Stimulated activated CD4-positive, alpha-beta T cell treated with anti-CD3 and anti-CD28 coated beads, Interleukin-1b, Interleukin-23, amount 100 ng/mL, for 24 hours (primary cell): ENCODE measurements at regions not wholly inside any gene's neighbourhood (a gene's known extent, or its start where the extent isn't known, plus 50 kb on each side); places are given as distances from the start of the nearest gene placed in this dataset.

Experiments used
- DNase-seq, 4 experiments: peaks; one replicate each; pipeline ENCODE4 v3.0.0-alpha.2; 2020; ENCODE audit warnings: low read depth in 4 of 4, low spot score in 1 of 4

DNA sequence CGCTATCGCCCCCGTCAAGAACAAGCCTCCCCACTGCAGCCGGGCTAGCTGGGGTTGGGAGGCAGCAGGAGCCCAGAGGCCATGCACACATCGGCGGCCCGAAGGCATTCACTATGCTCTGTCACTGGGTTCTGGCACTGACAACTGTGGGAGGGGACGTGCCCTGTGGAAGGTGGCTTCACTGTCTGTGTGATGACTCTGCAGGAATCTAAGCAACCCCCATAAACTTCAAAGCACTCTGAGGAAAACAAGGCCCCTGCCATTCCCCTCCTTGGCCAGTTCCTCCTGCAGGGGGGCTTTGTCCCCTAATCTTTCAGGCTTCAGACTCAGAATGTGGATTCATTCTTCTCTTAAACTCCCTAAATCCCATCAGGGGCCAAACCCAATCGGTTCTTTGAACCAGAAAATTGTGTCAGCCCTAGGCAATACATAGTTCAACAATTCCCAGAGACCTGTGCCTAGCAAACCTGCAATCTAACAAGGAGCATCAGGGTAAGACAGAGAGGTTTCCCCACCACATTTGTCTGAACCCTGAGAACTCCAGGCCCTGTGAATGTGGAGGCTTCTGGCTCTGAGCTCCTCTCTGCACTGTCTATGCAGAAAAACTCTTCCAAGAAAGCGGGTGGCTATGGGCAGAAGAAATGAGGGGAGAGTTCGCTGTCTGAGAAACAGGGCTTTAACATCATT, 1477.2 kb downstream of the TBC1D22A start:
- no peak for DNase-seq

DNA sequence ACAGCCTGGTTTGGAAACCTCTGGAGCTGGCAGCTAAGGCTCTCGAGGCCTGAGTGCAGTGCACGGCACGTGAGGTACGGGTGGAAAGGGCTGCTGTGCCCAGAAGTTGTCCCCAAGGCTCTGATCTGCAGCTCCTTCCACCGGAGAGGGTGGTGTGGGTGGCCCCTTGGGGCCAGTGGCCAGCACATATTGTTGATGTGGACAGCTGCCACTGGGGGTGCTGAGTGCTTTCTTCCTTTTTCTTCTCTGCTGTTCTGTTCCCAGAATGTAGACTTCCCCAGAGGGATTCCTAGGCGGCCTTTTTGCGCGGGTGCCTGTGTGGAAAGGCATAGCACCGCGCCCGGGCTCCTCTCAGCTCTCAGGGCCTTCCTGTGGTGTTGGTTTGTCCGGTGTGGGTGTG, 1476.5 kb downstream of the TBC1D22A start:
- no peak for DNase-seq

DNA sequence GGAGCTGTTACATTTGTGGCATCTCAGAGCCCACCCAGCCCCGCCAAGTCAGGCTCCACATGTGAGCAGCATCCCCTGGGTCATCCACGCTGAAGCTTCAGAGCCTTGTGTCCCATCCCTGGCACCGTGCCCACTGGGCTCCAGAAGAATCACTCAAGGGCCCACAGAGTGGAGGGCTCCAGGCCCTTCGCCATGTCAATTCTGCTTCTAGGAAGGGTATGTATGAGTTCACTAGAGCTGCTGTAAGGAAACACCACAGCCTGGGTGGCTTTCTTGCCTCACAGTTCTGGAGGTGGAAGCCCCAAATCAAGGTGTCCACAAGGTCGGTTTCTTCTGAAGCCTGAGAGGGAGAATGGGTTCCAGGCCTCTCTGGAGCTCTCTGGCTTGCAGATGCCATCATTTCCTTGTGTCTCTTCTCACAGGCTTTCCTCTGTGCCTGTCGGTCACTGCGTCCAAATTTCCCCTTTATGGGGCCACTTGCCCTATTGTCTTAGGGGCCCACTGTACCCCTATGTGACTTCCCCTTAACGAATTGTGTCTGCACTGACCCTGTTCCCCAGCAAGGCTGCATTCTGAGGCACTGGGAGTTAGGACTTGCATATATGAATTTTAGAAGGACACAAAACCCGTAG, 1476.0 kb downstream of the TBC1D22A start:
- no peak for DNase-seq

DNA sequence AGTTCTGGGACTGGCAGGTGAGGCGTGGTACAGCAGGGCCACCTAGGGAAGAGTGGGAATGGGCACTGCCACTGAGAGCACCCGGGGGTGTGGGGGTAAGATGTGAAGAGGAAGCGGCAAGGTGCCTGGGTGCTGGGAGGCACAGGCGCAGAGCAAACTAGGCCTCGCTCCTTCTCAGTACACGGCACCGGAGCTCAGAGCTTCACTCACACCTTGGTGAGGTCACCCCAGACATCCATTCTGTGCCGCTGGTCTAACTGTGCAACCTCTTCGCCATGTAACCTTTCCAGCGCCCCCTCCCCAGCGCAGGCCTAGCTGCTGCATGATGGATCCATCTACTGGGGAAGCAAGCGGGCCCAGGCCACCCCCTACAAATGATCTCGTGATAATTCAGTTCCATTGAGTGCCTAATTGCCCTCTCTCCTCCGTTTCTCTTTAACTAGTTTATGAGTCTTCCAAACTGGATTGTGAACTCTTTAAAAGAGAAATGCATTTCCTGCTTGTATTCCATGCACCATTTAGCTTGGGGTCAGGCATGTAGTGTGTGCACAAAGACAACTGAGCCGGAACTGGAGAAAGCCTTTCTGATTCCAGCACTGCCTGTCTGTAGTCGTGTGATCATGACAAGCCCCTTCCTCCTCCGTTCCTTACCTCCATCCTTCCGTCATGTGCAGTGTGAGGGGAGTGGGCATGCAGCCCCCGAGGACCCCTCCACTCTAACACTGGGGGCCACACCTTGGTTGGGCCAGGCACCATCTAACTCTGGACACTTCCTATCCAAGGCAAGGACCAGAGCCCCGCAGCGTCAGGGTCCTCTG, 1475.2 kb downstream of the TBC1D22A start:
- no peak for DNase-seq

DNA sequence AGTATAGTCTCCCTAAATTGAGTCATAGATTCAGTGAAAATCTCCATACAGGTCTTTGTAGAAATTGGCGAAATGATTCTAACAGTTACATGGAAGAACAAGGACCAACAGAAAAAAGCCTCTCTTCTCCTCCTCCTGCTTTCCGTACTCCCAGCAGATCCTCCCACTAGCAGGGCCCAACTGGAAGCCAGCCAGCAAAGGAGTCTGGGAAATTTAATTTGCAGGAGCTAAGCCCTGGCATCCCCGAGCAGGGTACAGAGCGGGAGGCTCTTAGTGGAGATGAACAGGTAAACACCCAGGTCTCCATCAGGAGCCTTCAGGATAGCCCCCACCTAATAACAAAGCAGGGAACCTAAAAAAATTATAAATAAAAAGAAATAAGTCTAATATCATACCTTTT, 1473.8 kb downstream of the TBC1D22A start:
- no peak for DNase-seq

DNA sequence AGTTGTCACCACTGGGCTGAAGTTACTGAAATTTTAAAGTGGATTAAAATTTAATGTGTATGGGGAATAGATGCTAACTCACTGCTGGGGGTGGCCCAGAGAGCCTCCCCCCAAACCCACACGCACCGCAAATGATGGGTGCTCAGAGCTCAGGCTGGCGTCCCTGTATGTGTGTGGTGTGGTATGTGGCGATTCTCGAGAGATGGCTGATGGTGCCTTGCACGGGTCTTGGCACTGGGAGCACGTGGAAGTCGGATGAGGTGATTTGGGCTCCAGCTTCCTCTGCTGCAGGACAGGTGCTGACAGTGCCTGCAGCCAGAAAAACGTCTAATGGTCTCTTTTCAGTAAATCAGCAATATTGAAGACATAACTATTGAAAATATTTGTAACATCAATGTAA, 1473.3 kb downstream of the TBC1D22A start:
- DNase-seq, result no peak

DNA sequence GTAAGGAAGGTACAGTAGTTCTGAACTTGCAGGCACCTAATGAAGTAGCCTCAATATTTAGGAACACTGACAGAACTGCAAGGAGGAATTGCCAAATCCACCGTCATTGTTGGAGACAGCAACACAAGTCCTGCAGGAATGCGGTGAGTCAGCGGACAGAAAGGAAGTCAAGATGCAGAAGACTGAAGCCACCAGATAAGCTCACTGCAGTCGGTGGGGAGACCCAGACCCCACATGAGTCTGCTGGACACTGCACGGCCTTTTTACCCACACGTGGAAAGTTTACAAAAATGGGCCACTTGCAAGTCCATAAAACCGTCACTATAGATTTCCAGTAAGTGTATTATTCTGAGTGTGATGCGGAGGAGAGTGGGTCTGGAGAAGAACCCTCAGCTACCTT, 1471.6 kb downstream of the TBC1D22A start:
- DNase-seq, result no peak

DNA sequence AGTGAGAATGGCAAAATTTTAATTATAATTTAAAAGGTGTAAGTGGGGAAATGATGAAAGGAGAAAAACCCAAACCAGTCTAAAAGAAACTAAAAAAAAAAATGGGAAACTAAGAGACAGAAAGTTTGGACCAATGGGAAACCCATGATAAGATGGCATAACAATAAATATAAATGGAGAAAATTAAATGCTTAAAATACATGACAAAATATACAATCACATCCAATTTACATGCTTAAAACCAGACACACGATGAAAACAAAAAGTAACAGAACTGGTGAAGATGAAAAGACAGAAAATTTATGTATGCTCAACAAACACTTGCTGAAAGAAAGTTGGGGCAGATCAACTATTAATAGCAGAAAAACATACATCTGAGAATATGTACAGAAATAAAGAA, 1471.1 kb downstream of the TBC1D22A start:
- DNase-seq, result no peak

DNA sequence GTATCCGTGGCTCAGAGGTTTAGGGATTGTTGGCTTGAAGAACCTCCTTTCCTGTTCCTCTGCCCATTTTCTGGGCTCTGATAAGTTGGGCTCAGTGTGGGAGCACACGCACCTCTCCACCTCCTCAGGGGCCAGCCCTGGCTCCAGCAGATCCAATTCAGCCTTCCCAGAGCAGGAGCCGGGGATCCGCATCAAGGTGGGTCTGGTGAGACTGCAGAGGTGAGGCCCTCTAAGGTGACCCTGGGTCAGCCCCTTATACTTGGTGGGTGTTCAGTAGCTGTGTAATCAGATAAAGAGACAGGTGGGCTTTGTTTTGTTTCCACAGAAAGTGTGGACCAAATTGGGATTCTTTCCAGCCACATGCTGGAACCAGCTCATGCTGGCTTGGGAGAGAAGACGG, 1466.0 kb downstream of the TBC1D22A start:
- no peak for DNase-seq

DNA sequence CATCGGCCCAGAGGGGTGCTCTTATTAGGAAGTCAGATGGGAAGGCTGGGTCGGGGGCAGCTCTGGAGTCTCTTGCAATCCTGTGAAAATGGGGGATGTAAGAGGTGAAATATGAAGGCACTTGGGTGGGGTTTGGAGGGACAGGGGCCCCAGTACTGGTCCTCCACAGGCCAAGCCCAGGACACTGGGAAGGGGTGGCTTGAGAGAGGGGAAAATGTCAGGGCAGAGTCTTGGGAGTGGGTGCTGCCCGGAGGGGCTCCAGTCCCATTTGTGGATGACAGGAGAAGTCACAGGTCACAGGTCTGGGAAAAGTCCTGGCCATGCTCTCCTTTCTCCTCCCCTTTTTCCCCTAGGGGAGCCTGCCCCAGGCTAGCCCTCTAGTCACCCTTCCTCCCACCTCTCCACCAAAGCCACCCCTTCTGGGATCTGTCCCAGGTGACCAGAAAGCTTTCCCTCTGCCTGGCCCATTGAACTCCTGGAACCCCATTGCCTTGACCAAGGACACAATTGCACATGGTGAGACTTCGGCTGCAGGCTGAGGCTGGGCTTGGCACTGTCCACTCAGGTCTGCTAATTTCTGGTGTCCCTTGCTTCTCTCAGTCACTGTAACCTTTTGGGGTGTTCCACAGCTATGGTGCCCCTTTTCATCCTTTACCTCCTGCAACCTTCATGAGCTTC, 1465.0 kb downstream of the TBC1D22A start:
- no peak for DNase-seq

DNA sequence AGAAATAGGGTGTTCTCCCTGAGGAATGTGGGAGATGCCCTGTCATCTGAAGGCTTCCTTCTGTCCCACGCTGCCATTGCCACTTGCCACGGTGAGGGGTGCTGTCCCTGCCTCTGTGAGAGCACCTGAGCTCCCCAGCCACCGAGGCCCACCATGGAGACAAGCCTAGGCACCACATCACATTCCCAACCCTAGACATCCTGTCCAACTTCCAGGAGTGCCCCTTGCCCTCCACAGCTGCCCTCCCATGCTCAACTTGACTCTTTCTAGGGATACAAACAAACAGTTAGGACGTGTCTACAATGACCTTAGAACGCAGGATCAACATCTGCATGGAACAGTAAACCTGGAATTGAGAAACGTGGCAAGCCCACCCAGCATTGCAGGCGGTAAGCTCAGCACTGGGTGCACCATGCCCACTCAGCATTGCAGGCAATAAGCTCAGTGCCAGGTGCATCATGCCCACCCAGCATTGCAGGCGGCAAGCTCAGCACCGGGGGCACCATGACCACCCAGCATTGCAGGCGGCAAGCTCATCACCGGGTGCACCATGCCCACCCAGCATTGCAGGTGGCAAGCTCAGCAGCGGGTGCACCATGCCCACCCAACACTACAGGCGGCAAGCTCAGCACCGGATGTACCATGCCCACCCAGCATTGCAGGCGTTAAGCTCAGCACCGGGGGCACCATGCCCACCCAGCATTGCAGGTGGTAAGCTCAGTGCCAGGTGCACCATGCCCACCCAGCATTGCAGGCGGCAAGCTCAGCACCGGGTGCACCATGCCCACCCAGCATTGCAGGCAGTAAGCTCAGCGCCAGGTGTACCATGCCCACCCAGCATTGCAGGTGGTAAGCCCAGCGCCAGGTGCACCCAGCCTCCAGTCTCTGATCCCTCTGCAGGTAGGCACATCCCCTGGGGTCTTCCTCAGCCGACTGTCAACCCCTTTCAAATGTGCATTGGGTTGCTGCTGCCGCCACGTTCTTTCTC, 1463.9 kb downstream of the TBC1D22A start:
- no peak for DNase-seq

DNA sequence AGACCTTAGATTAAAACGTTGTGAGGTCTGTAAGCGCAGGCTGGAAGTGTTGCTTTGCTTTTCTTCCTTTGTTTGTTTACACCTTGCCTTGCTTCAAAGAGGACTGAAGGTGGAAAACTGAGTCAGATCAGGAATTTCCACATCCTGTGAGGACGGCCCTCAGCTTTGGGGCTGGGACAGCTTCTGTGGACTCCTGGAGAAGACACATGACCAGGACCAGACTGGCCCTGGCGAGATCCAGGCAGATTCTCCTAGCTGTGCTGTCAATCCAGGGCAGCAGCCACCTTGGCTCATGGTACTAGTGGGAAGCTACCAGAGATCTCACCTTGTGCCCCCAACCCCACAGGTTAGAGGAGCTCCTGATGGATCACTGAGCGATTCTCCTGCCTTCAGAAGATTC, 1461.9 kb downstream of the TBC1D22A start:
- DNase-seq, result no peak

DNA sequence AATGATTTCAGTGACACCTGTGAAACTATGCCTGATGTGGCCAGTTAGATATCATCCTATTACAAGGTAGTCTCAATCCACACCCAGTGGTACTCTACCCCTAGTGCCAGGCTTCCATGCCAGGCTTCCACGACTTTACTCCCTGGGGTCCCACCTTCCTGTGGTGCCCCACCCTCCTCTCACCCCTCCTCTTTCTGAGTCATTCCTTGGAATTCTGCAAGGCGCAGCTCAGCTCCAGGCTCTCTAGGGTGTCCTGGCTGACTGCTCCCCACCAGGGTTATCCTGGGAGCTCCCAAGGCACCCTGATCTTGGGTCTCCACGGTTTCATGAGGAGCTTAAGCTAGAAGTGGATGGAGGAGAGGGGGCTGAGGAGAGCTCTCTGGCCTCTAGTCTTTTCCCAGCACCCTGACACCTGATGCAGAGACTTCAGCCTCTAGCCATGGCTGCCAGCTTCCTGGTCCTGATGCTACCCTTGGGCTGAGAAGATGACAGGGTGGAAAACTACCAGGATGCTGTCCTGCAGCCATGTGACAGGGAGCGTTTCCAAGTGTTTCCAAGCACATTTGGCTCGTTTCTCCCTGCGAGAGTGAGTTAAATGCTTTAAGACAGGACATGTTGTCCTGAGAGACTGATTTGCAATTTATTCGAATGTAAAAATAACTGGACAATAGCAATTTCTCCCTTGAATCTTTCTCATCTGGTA, 1461.2 kb downstream of the TBC1D22A start:
- DNase-seq, result no peak

DNA sequence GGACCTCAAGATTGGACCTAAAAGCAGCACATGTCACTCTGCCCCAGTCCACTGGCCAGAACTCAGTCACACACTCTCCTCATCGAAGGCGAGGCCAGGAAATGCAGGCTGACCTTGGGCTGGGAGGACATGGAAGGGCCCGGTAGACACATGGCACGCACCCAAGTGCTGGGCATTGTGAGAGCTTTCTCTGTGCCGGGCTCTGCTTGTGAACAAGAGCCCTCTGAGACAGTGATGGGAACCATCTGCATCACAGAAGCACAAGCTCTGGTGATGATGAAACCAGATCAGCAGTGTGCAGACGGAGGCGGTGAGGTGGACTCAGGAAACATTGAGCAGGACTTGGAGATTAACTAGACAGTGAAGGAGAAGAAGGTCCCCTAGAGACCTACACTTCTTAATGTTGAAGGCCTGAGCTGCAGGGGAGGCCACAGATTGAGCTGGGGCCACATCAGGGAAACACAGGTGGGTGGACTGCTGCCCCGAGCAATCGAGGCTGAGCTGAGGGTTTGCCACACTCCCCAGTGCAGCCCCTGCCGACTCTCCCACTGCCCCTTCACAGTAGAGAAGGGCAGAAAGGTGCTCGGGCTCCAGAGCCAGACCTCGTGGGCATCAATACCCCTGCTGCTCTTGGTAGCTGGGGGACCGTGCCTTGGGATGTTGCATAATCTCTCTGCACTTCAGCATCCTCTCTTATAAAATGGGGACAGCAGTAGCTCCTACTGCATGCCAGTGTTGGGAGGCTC, 1460.5 kb downstream of the TBC1D22A start:
- DNase-seq, result no peak

DNA sequence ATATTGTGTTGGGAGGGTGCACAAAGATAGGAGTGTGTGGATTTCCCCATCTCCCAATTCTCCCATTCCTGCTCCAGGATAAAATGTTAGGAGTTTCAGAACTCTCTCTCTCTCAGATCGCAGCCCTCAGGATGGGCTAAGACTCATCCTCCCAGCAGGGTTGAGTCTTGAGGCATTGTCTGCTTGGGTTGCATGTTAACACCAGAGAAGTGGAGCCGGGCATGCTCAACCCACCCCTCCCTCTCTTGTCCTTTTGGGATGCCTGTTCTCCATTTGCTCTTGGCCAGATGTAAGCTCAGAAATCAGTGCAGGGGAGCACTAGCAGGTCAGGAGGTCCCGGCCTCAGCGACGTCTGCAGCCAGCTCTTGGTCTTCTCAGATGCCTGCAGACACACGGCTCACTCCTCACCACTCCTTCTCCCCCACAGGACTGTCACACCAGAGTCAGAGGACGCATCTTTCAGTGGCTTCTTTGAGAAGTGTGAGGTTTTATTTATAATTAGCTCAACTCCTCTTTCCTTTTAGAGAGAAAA, 1456.5 kb downstream of the TBC1D22A start:
- no peak for DNase-seq

DNA sequence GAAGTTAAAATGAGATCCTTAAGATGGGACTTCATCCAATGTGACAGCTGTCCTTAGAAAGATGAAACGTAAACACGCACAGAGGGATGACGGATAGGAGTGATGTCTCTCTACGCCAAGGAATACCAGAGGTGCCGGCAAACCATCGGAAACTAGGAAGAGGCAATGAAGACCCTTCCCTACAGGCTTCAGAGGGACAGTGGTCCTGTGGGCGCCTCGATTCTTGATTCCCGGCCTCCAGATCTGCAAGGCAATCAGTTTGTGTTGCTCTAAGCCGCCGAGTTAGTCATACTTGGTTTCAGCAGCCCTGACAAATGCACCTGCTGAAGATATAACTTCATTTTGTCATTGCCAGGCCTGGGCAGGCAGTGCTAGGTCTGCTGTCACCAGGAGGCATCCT, 1455.1 kb downstream of the TBC1D22A start:
- no peak for DNase-seq

DNA sequence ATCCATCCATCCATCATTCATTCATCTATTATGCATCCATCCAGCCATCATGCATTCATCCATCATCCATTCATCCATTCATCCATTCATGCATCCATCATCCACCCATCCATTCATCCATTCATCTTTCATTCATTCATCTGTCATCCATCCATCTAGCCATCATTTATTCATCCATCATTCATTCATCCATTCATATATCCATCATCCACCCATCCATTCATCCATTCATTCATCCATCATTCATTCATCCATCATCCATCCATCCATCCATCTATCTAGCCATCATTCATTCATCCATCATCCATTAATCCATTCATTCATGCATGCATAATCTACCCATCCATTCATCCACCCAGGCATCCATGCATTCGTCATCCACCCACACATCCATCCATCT, 1450.3 kb downstream of the TBC1D22A start:
- DNase-seq, result no peak

DNA sequence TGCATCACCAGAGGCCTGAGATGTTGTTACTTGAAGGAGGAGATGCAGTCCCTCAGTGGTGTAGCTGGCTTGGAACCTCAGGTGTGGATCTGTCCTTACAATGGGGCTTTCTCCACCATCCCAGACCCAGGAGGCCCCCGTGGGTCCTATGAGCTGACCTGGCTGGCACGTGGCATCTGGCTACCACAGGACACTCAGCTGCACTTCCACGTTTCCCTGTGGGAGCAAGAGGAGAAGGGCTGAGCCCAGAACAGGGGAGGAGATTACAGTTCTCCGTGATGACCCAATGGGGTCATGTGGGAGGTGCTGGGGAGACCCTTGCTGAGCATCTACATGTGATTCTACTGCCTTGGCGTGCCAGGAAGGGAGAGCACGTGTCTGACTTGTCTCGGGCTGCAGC, 1448.4 kb downstream of the TBC1D22A start:
- DNase-seq, result no peak

DNA sequence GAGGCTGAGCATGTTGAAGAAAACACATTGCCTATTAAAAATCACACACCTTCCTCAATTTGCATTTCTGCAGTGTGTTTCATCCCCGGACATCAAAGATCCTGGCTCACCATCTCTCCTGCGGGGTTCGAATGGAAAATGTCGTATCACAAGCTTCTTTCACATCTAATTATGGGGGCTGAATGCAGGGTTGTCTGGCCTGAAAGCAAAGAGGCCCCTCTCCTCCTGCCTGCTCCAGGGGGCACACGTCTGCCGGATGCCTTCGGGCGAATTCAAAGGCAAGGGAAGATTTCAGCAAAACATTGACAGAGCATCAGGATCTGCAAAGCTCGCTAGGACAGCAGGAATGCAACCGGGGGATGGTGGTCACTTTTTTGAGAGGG, 1447.7 kb downstream of the TBC1D22A start:
- no peak for DNase-seq
